ENCODE measurements at regions not wholly inside any gene's neighbourhood (a gene's known extent, or its start where the extent isn't known, plus 50 kb on each side); places are given as distances from the start of the nearest gene placed in this dataset.

DNA sequence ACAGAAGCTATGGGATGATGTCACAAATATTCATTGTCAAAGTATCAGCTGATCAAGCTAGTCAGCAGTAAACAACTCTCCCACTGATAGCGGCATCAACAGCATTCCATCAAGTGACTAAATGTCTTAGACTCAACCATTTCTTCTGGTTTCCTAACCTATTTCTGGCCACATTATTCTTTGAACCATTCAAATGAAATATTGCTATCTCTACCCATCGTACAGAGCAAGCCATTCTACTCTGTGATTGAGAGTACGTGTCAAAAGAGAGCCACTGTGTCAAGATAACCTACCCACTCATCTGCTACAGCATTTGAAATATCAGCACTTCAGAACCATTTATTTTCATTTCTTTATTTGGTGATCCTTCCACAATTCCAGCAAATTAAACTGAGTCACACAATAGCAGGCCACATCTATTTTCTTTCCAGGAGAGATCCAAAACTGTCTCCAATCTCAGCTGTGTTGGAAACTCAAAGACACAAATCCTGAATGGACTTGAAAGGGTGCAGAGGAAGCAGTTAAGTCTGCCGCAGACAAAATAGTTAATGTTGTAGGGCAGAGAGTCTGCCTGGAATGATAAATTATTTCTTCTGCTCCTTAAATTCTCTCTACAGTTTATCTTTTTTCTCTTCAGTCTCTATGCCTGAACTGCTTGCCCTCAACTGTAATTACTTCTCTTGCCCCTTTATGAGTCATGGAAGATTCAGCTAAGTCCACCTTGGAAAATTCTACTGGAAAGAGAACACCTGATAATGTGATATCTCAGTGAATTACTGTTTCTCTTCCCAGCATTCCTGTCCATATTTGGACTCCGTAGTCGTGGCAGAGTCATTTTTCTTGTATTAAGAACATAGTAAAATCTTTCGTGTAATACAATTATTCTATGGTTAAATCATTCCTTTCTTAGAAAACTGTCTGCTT, 364.8 kb downstream of the PDGFC start:
- ChIA-PET CTCF (no interaction called here), POLR2A (no interaction called here)
- TF ChIP-seq, protein P1, sequence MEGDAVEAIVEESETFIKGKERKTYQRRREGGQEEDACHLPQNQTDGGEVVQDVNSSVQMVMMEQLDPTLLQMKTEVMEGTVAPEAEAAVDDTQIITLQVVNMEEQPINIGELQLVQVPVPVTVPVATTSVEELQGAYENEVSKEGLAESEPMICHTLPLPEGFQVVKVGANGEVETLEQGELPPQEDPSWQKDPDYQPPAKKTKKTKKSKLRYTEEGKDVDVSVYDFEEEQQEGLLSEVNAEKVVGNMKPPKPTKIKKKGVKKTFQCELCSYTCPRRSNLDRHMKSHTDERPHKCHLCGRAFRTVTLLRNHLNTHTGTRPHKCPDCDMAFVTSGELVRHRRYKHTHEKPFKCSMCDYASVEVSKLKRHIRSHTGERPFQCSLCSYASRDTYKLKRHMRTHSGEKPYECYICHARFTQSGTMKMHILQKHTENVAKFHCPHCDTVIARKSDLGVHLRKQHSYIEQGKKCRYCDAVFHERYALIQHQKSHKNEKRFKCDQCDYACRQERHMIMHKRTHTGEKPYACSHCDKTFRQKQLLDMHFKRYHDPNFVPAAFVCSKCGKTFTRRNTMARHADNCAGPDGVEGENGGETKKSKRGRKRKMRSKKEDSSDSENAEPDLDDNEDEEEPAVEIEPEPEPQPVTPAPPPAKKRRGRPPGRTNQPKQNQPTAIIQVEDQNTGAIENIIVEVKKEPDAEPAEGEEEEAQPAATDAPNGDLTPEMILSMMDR (IDR thresholded peaks at IDR 0.05), result no peak
- Mint-ChIP-seq H3K4me3 (no peak overlapping the region), H3K36me3 (ENCODE audit: low read depth) (no peaks in the 10 kb centered on the region), H3K27ac (no peak overlapping the region), H3K4me1 (no peaks in the 10 kb centered on the region), H3K27me3 (no peaks in the 10 kb centered on the region), H3K9me3 (peaks cover 2% of the 10 kb centered on the region)
- intact Hi-C loops (cut with micrococcal nuclease), result no loop called here
- DNase-seq, result no peak
- no peak for ATAC-seq (ENCODE audit: low read depth)

- Mint-ChIP-seq H3K4me1 (no peaks in the 10 kb centered on the region), H3K9me3 (peaks cover 2% of the 10 kb centered on the region), H3K27me3 (no peaks in the 10 kb centered on the region), H3K4me3 (no peak overlapping the region), H3K27ac (no peak overlapping the region), H3K36me3 (ENCODE audit: low read depth) (no peaks in the 10 kb centered on the region)
- TF ChIP-seq, protein P1 (IDR thresholded peaks at IDR 0.05), result no peak
- DNase-seq (no peak), ATAC-seq (ENCODE audit: low read depth) (no peak)
- intact Hi-C loops (cut with micrococcal nuclease), result no loop called here
- POLR2A ChIA-PET, result no interaction called here
- CTCF ChIA-PET, result no interaction called here
Observed at GRCh38 chr4:156598138-156598681, 373.4 kb downstream of the PDGFC start.

- H3K36me3 Mint-ChIP-seq (ENCODE audit: low read depth), result no peaks in the 10 kb centered on the region
- H3K27me3 Mint-ChIP-seq, result no peaks in the 10 kb centered on the region
- ChIA-PET POLR2A (no interaction called here), CTCF (no interaction called here)
- no peak overlapping the region for H3K27ac Mint-ChIP-seq
- no peak overlapping the region for H3K4me3 Mint-ChIP-seq
- peaks cover 3% of the 10 kb centered on the region for H3K9me3 Mint-ChIP-seq
- H3K4me1 Mint-ChIP-seq, result no peaks in the 10 kb centered on the region
- intact Hi-C loops (cut with micrococcal nuclease), result no loop called here
- no peak for DNase-seq
- TF ChIP-seq, protein P1 (IDR thresholded peaks at IDR 0.05), result no peak
- ATAC-seq (ENCODE audit: low read depth), result no peak
Observed at GRCh38 chr4:156596706-156597329, 374.8 kb downstream of the PDGFC start.

GRCh38 chr4:156596026-156596425, 375.6 kb downstream of the PDGFC start:
- H3K36me3 Mint-ChIP-seq (ENCODE audit: low read depth), result no peaks in the 10 kb centered on the region
- no peak overlapping the region for H3K4me3 Mint-ChIP-seq
- ChIA-PET POLR2A (no interaction called here), CTCF (no interaction called here)
- H3K4me1 Mint-ChIP-seq, result no peaks in the 10 kb centered on the region
- H3K9me3 Mint-ChIP-seq, result peaks cover 4% of the 10 kb centered on the region
- DNase-seq, result no peak
- ATAC-seq (ENCODE audit: low read depth), result no peak
- H3K27ac Mint-ChIP-seq, result no peak overlapping the region
- no peaks in the 10 kb centered on the region for H3K27me3 Mint-ChIP-seq
- TF ChIP-seq, protein P1 (IDR thresholded peaks at IDR 0.05), result no peak
- intact Hi-C loops (cut with micrococcal nuclease), result no loop called here

DNA sequence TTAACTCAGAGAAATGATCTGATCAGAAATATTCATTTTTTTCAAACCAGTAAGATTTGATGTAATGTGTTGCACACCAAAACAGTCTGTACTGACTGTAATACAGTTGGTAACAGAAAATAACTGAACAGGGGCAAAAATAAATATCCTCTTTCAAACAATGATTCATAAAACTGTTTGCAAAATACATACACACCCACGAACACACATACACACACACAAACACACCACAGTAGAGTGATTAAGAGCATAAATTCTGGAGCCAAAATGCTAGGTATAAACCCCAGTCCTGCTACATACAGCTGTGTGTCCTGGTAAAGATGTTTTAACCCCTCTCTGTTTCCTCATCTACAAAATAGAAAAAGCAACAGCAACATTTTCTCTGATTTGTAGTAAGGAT, 376.6 kb downstream of the PDGFC start:
- Mint-ChIP-seq H3K9me3 (peaks cover 4% of the 10 kb centered on the region), H3K27ac (no peak overlapping the region), H3K36me3 (ENCODE audit: low read depth) (no peaks in the 10 kb centered on the region), H3K4me3 (no peak overlapping the region), H3K27me3 (no peaks in the 10 kb centered on the region), H3K4me1 (no peaks in the 10 kb centered on the region)
- intact Hi-C loops (cut with micrococcal nuclease), result no loop called here
- ATAC-seq (ENCODE audit: low read depth) (no peak), DNase-seq (no peak)
- ChIA-PET POLR2A (no interaction called here), CTCF (no interaction called here)
- TF ChIP-seq, protein P1 (IDR thresholded peaks at IDR 0.05), result no peak

Measured in activated B cell treated with CpG ODN at 0.5 μM for 24 hours (primary cell).